Neural progenitor cell (in vitro differentiated cells): ENCODE measurements at regions not wholly inside any gene's neighbourhood (a gene's known extent, or its start where the extent isn't known, plus 50 kb on each side); places are given as distances from the start of the nearest gene placed in this dataset.

Experiments
- DNase-seq: peaks from one replicate; pipeline ENCODE4 v3.0.0-alpha.2; 2016; ENCODE audit warnings: low spot score
- H2AFZ ChIP-seq: fragments of 200-600 bp; sonication (generic); replicated peaks from 2 replicates; pipeline ENCODE4 v1.6.1; 2016; ENCODE audit warnings: antibody characterized with exemption
- H3F3A ChIP-seq: fragments of 200-600 bp; sonication (generic); 2 replicates; pipeline ENCODE4 v1.6.1; 2016; ENCODE audit warnings: antibody characterized with exemption, low read depth
- H3K27ac ChIP-seq: fragments of 200-600 bp; sonication (generic); 2 replicates; pipeline ENCODE4 v1.5.1; 2016; ENCODE audit warnings: mild to moderate bottlenecking
- H3K27me3 ChIP-seq: fragments of 200-600 bp; sonication (generic); 2 replicates; pipeline ENCODE4 v1.6.1; 2016; ENCODE audit warnings: mild to moderate bottlenecking, moderate library complexity
- H3K36me3 ChIP-seq: fragments of 200-600 bp; sonication (generic); 2 replicates; pipeline ENCODE4 v1.5.1; 2016
- H3K4me1 ChIP-seq: fragments of 200-600 bp; sonication (generic); 2 replicates; pipeline ENCODE4 v1.6.1; 2016; ENCODE audit warnings: mixed run types
- H3K4me2 ChIP-seq: fragments of 200-600 bp; sonication (generic); 2 replicates; pipeline ENCODE4 v1.6.1; 2016
- H3K4me3 ChIP-seq: fragments of 200-600 bp; sonication (generic); 2 replicates; pipeline ENCODE4 v1.5.1; 2016
- H3K79me2 ChIP-seq: fragments of 200-600 bp; sonication (generic); 2 replicates; pipeline ENCODE4 v1.6.1; 2016; ENCODE audit warnings: low read depth
- H3K9ac ChIP-seq: fragments of 200-600 bp; sonication (generic); 2 replicates; pipeline ENCODE4 v1.6.1; 2016
- H3K9me3 ChIP-seq: fragments of 200-600 bp; sonication (generic); 2 replicates; pipeline ENCODE4 v1.5.1; 2016; ENCODE audit warnings: low read depth
- H4K20me1 ChIP-seq: fragments of 200-600 bp; sonication (generic); 2 replicates; pipeline ENCODE4 v1.6.1; 2016; ENCODE audit warnings: low read depth
- H3K27ac Mint-ChIP-seq: 3 replicates; pipeline ENCODE4 v1.8.0; 2021; ENCODE audit warnings: mixed read lengths
- H3K27me3 Mint-ChIP-seq: 2 replicates; pipeline ENCODE4 v1.8.0; 2022; ENCODE audit warnings: low read depth, mild to moderate bottlenecking, inconsistent platforms, moderate library complexity, mixed read lengths; ENCODE audit not compliant: insufficient read depth
- H3K36me3 Mint-ChIP-seq: 3 replicates; pipeline ENCODE4 v1.8.0; 2021; ENCODE audit warnings: mixed read lengths
- H3K4me1 Mint-ChIP-seq: 3 replicates; pipeline ENCODE4 v1.8.0; 2021; ENCODE audit warnings: mixed read lengths
- H3K4me3 Mint-ChIP-seq: 3 replicates; pipeline ENCODE4 v1.8.0; 2021; ENCODE audit warnings: mild to moderate bottlenecking, moderate library complexity, mixed read lengths
- H3K9me3 Mint-ChIP-seq: 3 replicates; pipeline ENCODE4 v1.8.0; 2020; ENCODE audit warnings: mixed read lengths
- CTCF ChIP-seq: fragments of 200-600 bp; sonication (generic); IDR thresholded peaks from 2 replicates; pipeline ENCODE4 v1.5.1; 2017; ENCODE audit warnings: antibody characterized with exemption, mild to moderate bottlenecking
- EZH2 ChIP-seq: fragments of 200-600 bp; sonication (generic); IDR thresholded peaks from 2 replicates; pipeline ENCODE4 v1.6.1; 2017; ENCODE audit warnings: antibody characterized with exemption, mild to moderate bottlenecking, moderate library complexity
- EZH2phosphoT487 ChIP-seq: fragments of 200-600 bp; sonication (generic); IDR thresholded peaks from 2 replicates; pipeline ENCODE4 v1.6.1; 2017; ENCODE audit warnings: antibody characterized with exemption

- no peak for TF ChIP-seq EZH2phosphoT487
- no peak for TF ChIP-seq CTCF
- Histone ChIP-seq H3K9ac (no peak overlapping the region), H3K4me2 (no peak overlapping the region), H3K27me3 (no peaks in the 10 kb centered on the region), H3K27ac (no peak overlapping the region), H3K9me3 (no peaks in the 10 kb centered on the region), H3K36me3 (no peaks in the 10 kb centered on the region), H3K79me2 (no peaks in the 10 kb centered on the region), H4K20me1 (no peaks in the 10 kb centered on the region), H3F3A (no peaks in the 10 kb centered on the region), H2AFZ (no peak overlapping the region), H3K4me1 (no peaks in the 10 kb centered on the region), H3K4me3 (no peak overlapping the region)
- Mint-ChIP-seq H3K36me3 (no peaks in the 10 kb centered on the region), H3K27me3 (peaks cover 4% of the 10 kb centered on the region), H3K4me1 (no peaks in the 10 kb centered on the region), H3K9me3 (peaks cover 10% of the 10 kb centered on the region), H3K27ac (no peak overlapping the region), H3K4me3 (no peak overlapping the region)
- no peak for DNase-seq
Observed at GRCh38 chr16:64312292-64312691, 809.6 kb downstream of the CDH11 start.

- no peak for DNase-seq
- H4K20me1 ChIP-seq = no peaks in the 10 kb centered on the region
- H3F3A ChIP-seq = no peaks in the 10 kb centered on the region
- no peak overlapping the region for H3K4me3 ChIP-seq
- no peak for TF ChIP-seq EZH2phosphoT487
- TF ChIP-seq CTCF = no peak
- no peak for TF ChIP-seq EZH2
- H3K4me1 Mint-ChIP-seq = peaks cover 4% of the 10 kb centered on the region
- no peak overlapping the region for H3K27ac Mint-ChIP-seq
- H3K4me3 Mint-ChIP-seq = no peak overlapping the region
- no peaks in the 10 kb centered on the region for H3K79me2 ChIP-seq
- H3K27me3 Mint-ChIP-seq = peaks cover 7% of the 10 kb centered on the region
- H3K9me3 Mint-ChIP-seq = peaks cover 10% of the 10 kb centered on the region
- H3K9ac ChIP-seq = no peak overlapping the region
- H3K36me3 ChIP-seq = no peaks in the 10 kb centered on the region
- H3K4me1 ChIP-seq = no peaks in the 10 kb centered on the region
- H3K4me2 ChIP-seq = no peak overlapping the region
- H2AFZ ChIP-seq = no peak overlapping the region
- H3K36me3 Mint-ChIP-seq = no peaks in the 10 kb centered on the region
- H3K27ac ChIP-seq = no peak overlapping the region
- no peaks in the 10 kb centered on the region for H3K27me3 ChIP-seq
- no peaks in the 10 kb centered on the region for H3K9me3 ChIP-seq
Observed at GRCh38 chr16:64311241-64311640, 810.6 kb downstream of the CDH11 start.

- H3K27ac Mint-ChIP-seq = no peak overlapping the region
- no peaks in the 10 kb centered on the region for H3K36me3 Mint-ChIP-seq
- Histone ChIP-seq H3F3A (no peaks in the 10 kb centered on the region), H3K9me3 (no peaks in the 10 kb centered on the region), H3K4me1 (no peaks in the 10 kb centered on the region), H3K4me3 (no peak overlapping the region), H4K20me1 (no peaks in the 10 kb centered on the region), H2AFZ (no peak overlapping the region), H3K27ac (no peak overlapping the region), H3K79me2 (no peaks in the 10 kb centered on the region), H3K27me3 (no peaks in the 10 kb centered on the region), H3K36me3 (no peaks in the 10 kb centered on the region), H3K9ac (no peak overlapping the region), H3K4me2 (no peak overlapping the region)
- peaks cover 7% of the 10 kb centered on the region for H3K27me3 Mint-ChIP-seq
- peaks cover 11% of the 10 kb centered on the region for H3K9me3 Mint-ChIP-seq
- TF ChIP-seq CTCF = no peak
- TF ChIP-seq EZH2phosphoT487 = no peak
- TF ChIP-seq EZH2 = no peak
- H3K4me1 Mint-ChIP-seq = peaks cover 5% of the 10 kb centered on the region
- DNase-seq = no peak
- H3K4me3 Mint-ChIP-seq = no peak overlapping the region
Observed at GRCh38 chr16:64309398-64310110, 812.3 kb downstream of the CDH11 start.
